A673 (cell line): ENCODE measurements at regions not wholly inside any gene's neighbourhood (a gene's known extent, or its start where the extent isn't known, plus 50 kb on each side); places are given as distances from the start of the nearest gene placed in this dataset.

Experiments
- BruUV-seq: library from RNA; stranded (reverse); fragments of 400-500 nt; replicated peaks from 2 replicates; lab custom pipeline; 2021; lab: Mats Ljungman, UMichigan
- CTCF ChIA-PET: fragments of 300-600 bp; sonication (Branson Sonifier 250); formaldehyde crosslinking; loops from one replicate; lab custom pipeline; 2022; ENCODE audit warnings: antibody characterized with exemption; lab: Charles Lee
- POLR2A ChIA-PET: fragments of 300-600 bp; sonication (Branson Sonifier 250); formaldehyde crosslinking; loops from one replicate; lab custom pipeline; 2022; ENCODE audit warnings: antibody characterized with exemption; ENCODE audit not compliant: low non-redundant PET; lab: Charles Lee
- DNase-seq: peaks from one replicate; pipeline ENCODE4 v3.0.0-alpha.2; 2015; ENCODE audit warnings: low spot score
- H3K27ac ChIP-seq: fragments of 200-600 bp; sonication (generic); 2 replicates; pipeline ENCODE4 v1.5.1; 2016; ENCODE audit warnings: mixed run types, low read depth, mild to moderate bottlenecking, mixed read lengths, antibody characterized with exemption, low read length; ENCODE audit not compliant: poor library complexity, severe bottlenecking
- H3K27me3 ChIP-seq: fragments of 200-600 bp; sonication (generic); replicated peaks from 2 replicates; pipeline ENCODE4 v1.6.1; 2017; ENCODE audit warnings: mixed run types, low read depth, mild to moderate bottlenecking, mixed read lengths, antibody characterized with exemption, low read length; ENCODE audit not compliant: insufficient read depth, poor library complexity
- H3K36me3 ChIP-seq: fragments of 200-600 bp; sonication (generic); 2 replicates; pipeline ENCODE4 v1.6.1; 2016; ENCODE audit warnings: mixed run types, mild to moderate bottlenecking, mixed read lengths, antibody characterized with exemption, low read length; ENCODE audit not compliant: insufficient read depth, poor library complexity, severe bottlenecking
- H3K4me1 ChIP-seq: fragments of 200-600 bp; sonication (generic); 2 replicates; pipeline ENCODE4 v1.6.1; 2017; ENCODE audit warnings: mixed run types, mild to moderate bottlenecking, mixed read lengths, antibody characterized with exemption, low read length; ENCODE audit not compliant: insufficient read depth, poor library complexity, severe bottlenecking
- H3K4me3 ChIP-seq: fragments of 200-600 bp; sonication (generic); 2 replicates; pipeline ENCODE4 v1.5.1; 2016; ENCODE audit warnings: low read depth, mixed run types, mild to moderate bottlenecking, mixed read lengths, low read length; ENCODE audit not compliant: poor library complexity, severe bottlenecking
- H3K9me3 ChIP-seq: fragments of 200-600 bp; sonication (generic); 2 replicates; pipeline ENCODE4 v1.6.1; 2016; ENCODE audit warnings: mixed run types, low read depth, mild to moderate bottlenecking, mixed read lengths, antibody characterized with exemption, low read length; ENCODE audit not compliant: poor library complexity, severe bottlenecking
- CTCF ChIP-seq: fragments of 300-800, 200-600 bp; sonication (generic); conservative IDR thresholded peaks from 2 replicates; pipeline ENCODE4 v1.5.1; 2017; ENCODE audit warnings: low read depth, mild to moderate bottlenecking, antibody characterized with exemption, low read length, moderate library complexity, mixed read lengths
- EZH2 ChIP-seq: fragments of 200-600 bp; sonication (generic); IDR thresholded peaks from 2 replicates; pipeline ENCODE4 v1.6.1; 2017; ENCODE audit warnings: borderline replicate concordance, low read depth, mild to moderate bottlenecking, mixed read lengths, antibody characterized with exemption, low read length; ENCODE audit not compliant: poor library complexity, severe bottlenecking
- intact Hi-C: fragments of 100-400 bp; cut with micrococcal nuclease; formaldehyde crosslinking; loops from one replicate; pipeline ENCODE4 v1.10.0; 2022; ENCODE audit not compliant: unreplicated experiment

GRCh38 chr2:220220009-220220408 is 592.6 kb downstream of the SLC4A3 start:
- Histone ChIP-seq H3K4me1 (peaks cover 7% of the 10 kb centered on the region), H3K36me3 (no peaks in the 10 kb centered on the region), H3K9me3 (no peaks in the 10 kb centered on the region), H3K4me3 (no peak overlapping the region), H3K27ac (no peak overlapping the region), H3K27me3 (no peaks in the 10 kb centered on the region)
- POLR2A ChIA-PET, result no interaction called here
- CTCF ChIA-PET, result no interaction called here
- TF ChIP-seq EZH2, result no peak
- TF ChIP-seq CTCF, result no peak
- DNase-seq, result no peak
- BruUV-seq, result no TSS peak
- intact Hi-C loops, result no loop called here

GRCh38 chr2:220221992-220222391 is 594.6 kb downstream of the SLC4A3 start:
- no peak for DNase-seq
- Histone ChIP-seq H3K4me3 (no peak overlapping the region), H3K36me3 (no peaks in the 10 kb centered on the region), H3K9me3 (no peaks in the 10 kb centered on the region), H3K27ac (no peak overlapping the region), H3K27me3 (no peaks in the 10 kb centered on the region), H3K4me1 (peaks cover 10% of the 10 kb centered on the region)
- intact Hi-C loops, result no loop called here
- TF ChIP-seq CTCF (no peak), EZH2 (no peak)
- ChIA-PET POLR2A (no interaction called here), CTCF (no interaction called here)
- no TSS peak for BruUV-seq

GRCh38 chr2:220224691-220225543 is 597.5 kb downstream of the SLC4A3 start:
- POLR2A ChIA-PET, result no interaction called here
- intact Hi-C loops, result no loop called here
- CTCF ChIA-PET, result no interaction called here
- H3K9me3 ChIP-seq, result no peaks in the 10 kb centered on the region
- H3K4me1 ChIP-seq, result peaks cover 10% of the 10 kb centered on the region
- BruUV-seq, result no TSS peak
- H3K36me3 ChIP-seq, result no peaks in the 10 kb centered on the region
- no peaks in the 10 kb centered on the region for H3K27me3 ChIP-seq
- peak; percentile 47 for DNase-seq
- no peak for TF ChIP-seq CTCF
- TF ChIP-seq EZH2, result no peak
- H3K27ac ChIP-seq, result no peak overlapping the region
- no peak overlapping the region for H3K4me3 ChIP-seq
